Activated CD8-positive, alpha-beta T cell treated with anti-CD3 and anti-CD28 coated beads for 36 hours (primary cell): ENCODE measurements at regions not wholly inside any gene's neighbourhood (a gene's known extent, or its start where the extent isn't known, plus 50 kb on each side); places are given as distances from the start of the nearest gene placed in this dataset.
A peak's percentile ranks its signal among the peaks of the same experiment; 100 is the strongest.

Source experiments
- ATAC-seq: fragments of 200-7000 bp; cut with Tn5 transposase; one replicate; pipeline ENCODE4 v1.10.0; 2021; ENCODE audit warnings: mild to moderate bottlenecking, moderate library complexity
- CTCF ChIA-PET: fragments of 350-600 bp; sonication (Branson Sonifier 250); formaldehyde crosslinking; loops from one replicate; lab custom pipeline; 2021; ENCODE audit warnings: antibody characterized with exemption; lab: Charles Lee
- POLR2A ChIA-PET: fragments of 350-600 bp; sonication (Branson Sonifier 250); formaldehyde crosslinking; loops from one replicate; lab custom pipeline; 2021; ENCODE audit warnings: antibody characterized with exemption; lab: Charles Lee
- DNase-seq: peaks from one replicate; pipeline ENCODE4 v3.0.0-alpha.2; 2020
- H3K27ac Mint-ChIP-seq: one replicate; pipeline ENCODE4 v1.8.0; 2021; ENCODE audit warnings: mild to moderate bottlenecking, mixed read lengths
- H3K27me3 Mint-ChIP-seq: one replicate; pipeline ENCODE4 v1.8.0; 2021; ENCODE audit warnings: mixed read lengths
- H3K36me3 Mint-ChIP-seq: one replicate; pipeline ENCODE4 v1.8.0; 2021; ENCODE audit warnings: low read depth, mixed read lengths
- H3K4me1 Mint-ChIP-seq: one replicate; pipeline ENCODE4 v1.8.0; 2021; ENCODE audit warnings: low read depth, mixed read lengths
- H3K4me3 Mint-ChIP-seq: one replicate; pipeline ENCODE4 v1.8.0; 2021; ENCODE audit warnings: mild to moderate bottlenecking, moderate library complexity, mixed read lengths
- H3K9me3 Mint-ChIP-seq: one replicate; pipeline ENCODE4 v1.8.0; 2021; ENCODE audit warnings: mixed read lengths
- CTCF ChIP-seq: fragments of 200-600 bp; IDR thresholded peaks from one replicate; pipeline ENCODE4 v1.8.0; 2022; ENCODE audit warnings: antibody characterized with exemption, mild to moderate bottlenecking
- intact Hi-C: fragments of 100-400 bp; cut with micrococcal nuclease; formaldehyde crosslinking; loops from one replicate; pipeline ENCODE4 v1.10.0; 2022

DNA sequence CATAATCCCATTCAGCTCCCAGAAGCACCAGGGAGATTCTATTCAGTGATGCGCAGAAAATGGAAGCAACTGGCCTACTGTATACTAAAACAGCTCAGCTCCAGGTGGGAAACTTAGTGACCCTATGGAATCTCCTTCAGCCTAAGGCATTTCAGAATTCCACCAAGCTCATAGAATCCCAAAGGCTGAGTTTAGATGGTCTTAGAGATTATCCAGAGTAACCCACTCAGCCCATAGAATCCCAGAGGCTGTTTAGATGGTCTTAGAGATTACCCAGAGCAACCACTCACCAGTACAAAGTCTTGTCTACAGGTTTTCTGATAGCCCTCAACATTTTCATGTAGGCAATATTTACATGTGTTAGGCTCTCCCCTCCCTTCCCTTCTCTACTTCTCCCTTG, 232.0 kb upstream of the SLC14A2 start:
- ATAC-seq (no peak), DNase-seq (no peak)
- CTCF ChIA-PET, result interaction anchor here (2.0 to 6.4 kb wide), 3 partner anchors 11 to 108 kb away, joined by 4 to 37 read pairs (median 12); no protein-coding TSS in a partner anchor
- peaks cover 3% of the 10 kb centered on the region for H3K4me1 Mint-ChIP-seq
- intact Hi-C loops, result loop anchor here (2.0 to 10.0 kb wide), 3 partner anchors 108 to 1248 kb away; no protein-coding TSS in a partner anchor
- peaks cover 31% of the 10 kb centered on the region for H3K27me3 Mint-ChIP-seq
- no peak overlapping the region for H3K4me3 Mint-ChIP-seq
- H3K9me3 Mint-ChIP-seq, result no peaks in the 10 kb centered on the region
- TF ChIP-seq CTCF, result no peak
- POLR2A ChIA-PET, result no interaction called here
- H3K36me3 Mint-ChIP-seq, result no peaks in the 10 kb centered on the region
- no peak overlapping the region for H3K27ac Mint-ChIP-seq

GRCh38 chr18:45384137-45384961, 230.9 kb upstream of the SLC14A2 start:
- peaks cover 3% of the 10 kb centered on the region for H3K4me1 Mint-ChIP-seq
- H3K36me3 Mint-ChIP-seq, result no peaks in the 10 kb centered on the region
- H3K9me3 Mint-ChIP-seq, result no peaks in the 10 kb centered on the region
- DNase-seq (peak; percentile 71), ATAC-seq (peak; percentile 74)
- no peak overlapping the region for H3K4me3 Mint-ChIP-seq
- H3K27ac Mint-ChIP-seq, result no peak overlapping the region
- peaks cover 28% of the 10 kb centered on the region for H3K27me3 Mint-ChIP-seq
- CTCF ChIA-PET, result interaction anchor here (0.5 to 6.4 kb wide), 13 partner anchors 8 to 1765 kb away, joined by 3 to 37 read pairs (median 4); no protein-coding TSS in a partner anchor
- TF ChIP-seq CTCF, result peak; percentile 74
- intact Hi-C loops, result loop anchor here (10.0 kb wide), 2 partner anchors 280 to 1250 kb away; no protein-coding TSS in a partner anchor
- POLR2A ChIA-PET, result no interaction called here

- intact Hi-C loops, result loop anchor here (10.0 kb wide), 2 partner anchors 280 to 1250 kb away; no protein-coding TSS in a partner anchor
- Mint-ChIP-seq H3K4me1 (no peaks in the 10 kb centered on the region), H3K36me3 (no peaks in the 10 kb centered on the region), H3K4me3 (no peak overlapping the region), H3K27me3 (peaks cover 28% of the 10 kb centered on the region), H3K27ac (no peak overlapping the region), H3K9me3 (no peaks in the 10 kb centered on the region)
- ATAC-seq (no peak), DNase-seq (no peak)
- ChIA-PET POLR2A (no interaction called here), CTCF (interaction anchor here (0.6 to 6.4 kb wide), 11 partner anchors 9 to 1758 kb away, joined by 3 to 37 read pairs (median 4); no protein-coding TSS in a partner anchor)
- TF ChIP-seq CTCF, result no peak
These were observed 230.3 kb upstream of the SLC14A2 start for GRCh38 chr18:45384962-45385315.

GRCh38 chr18:45386041-45386655, 229.1 kb upstream of the SLC14A2 start:
- H3K36me3 Mint-ChIP-seq, result no peaks in the 10 kb centered on the region
- intact Hi-C loops, result loop anchor here (10.0 kb wide), 2 partner anchors 281 to 1251 kb away; no protein-coding TSS in a partner anchor
- DNase-seq (peak; percentile 42), ATAC-seq (no peak)
- ChIA-PET CTCF (interaction anchor here (0.7 to 6.4 kb wide), 6 partner anchors 10 to 173 kb away, joined by 3 to 37 read pairs (median 6); no protein-coding TSS in a partner anchor), POLR2A (no interaction called here)
- no peak overlapping the region for H3K4me3 Mint-ChIP-seq
- no peak for TF ChIP-seq CTCF
- no peaks in the 10 kb centered on the region for H3K4me1 Mint-ChIP-seq
- no peak overlapping the region for H3K27ac Mint-ChIP-seq
- peaks cover 29% of the 10 kb centered on the region for H3K27me3 Mint-ChIP-seq
- H3K9me3 Mint-ChIP-seq, result no peaks in the 10 kb centered on the region
